ENCODE measurements at regions not wholly inside any gene's neighbourhood (a gene's known extent, or its start where the extent isn't known, plus 50 kb on each side); places are given as distances from the start of the nearest gene placed in this dataset.

DNA sequence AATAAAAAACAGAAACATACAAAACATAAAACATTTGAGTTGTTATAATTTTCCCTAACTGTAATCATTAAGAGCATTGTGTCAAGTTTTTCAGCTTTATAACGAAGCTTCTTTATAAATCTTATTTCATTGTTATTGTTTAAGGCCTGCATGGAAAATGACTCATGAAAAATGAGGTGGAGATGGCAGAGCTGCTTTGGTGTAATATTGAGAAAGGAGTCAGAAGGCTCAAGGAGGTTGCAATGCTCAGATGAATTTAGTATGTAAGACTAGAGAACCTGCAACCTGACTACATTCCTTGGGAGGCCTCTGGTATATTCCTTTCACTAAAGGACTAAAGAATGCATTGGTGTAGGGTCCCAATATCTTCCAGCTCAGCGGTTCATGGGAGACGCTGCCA lies 61.5 kb downstream of the TMEM30B start:
- peak; percentile 71 for DNase-seq
- H3K27ac ChIP-seq = peak overlapping the region; percentile 29
- H3F3A ChIP-seq (ENCODE audit: insufficient read depth) = peaks cover 25% of the 10 kb centered on the region
- TF ChIP-seq EZH2 (IDR thresholded peaks at IDR 0.05; ENCODE audit: insufficient read depth, poor library complexity, severe bottlenecking) = no peak
- TF ChIP-seq EZH2phosphoT487 (IDR thresholded peaks at IDR 0.05; ENCODE audit: insufficient read depth, low read depth) = no peak
- H3K4me2 ChIP-seq (ENCODE audit: unreplicated experiment) = peak overlapping the region; percentile 39
- no peak overlapping the region for H3K4me3 ChIP-seq
- WGBS, 2 experiments (ENCODE audit: low coverage in 1 of 2, low lambda C conversion rate in 2 of 2, missing lambda C conversion rate in 2 of 2) = 68 to 69% methylated on average over 3 of the region's 3 CpGs
- in situ Hi-C loops (cut with MboI) = no loop called here
- no peaks in the 10 kb centered on the region for H3K9me3 ChIP-seq (ENCODE audit: low read depth)
- H3K79me2 ChIP-seq (ENCODE audit: insufficient read depth) = no peaks in the 10 kb centered on the region
- H3K27me3 ChIP-seq (replicated peaks; ENCODE audit: insufficient read depth) = no peaks in the 10 kb centered on the region
- no peaks in the 10 kb centered on the region for H3K9me2 ChIP-seq (ENCODE audit: insufficient read depth)
- no peaks in the 10 kb centered on the region for H4K20me1 ChIP-seq (ENCODE audit: insufficient read depth)
- H3K4me1 ChIP-seq (ENCODE audit: insufficient read depth) = peaks cover 39% of the 10 kb centered on the region
- H2AFZ ChIP-seq = peak overlapping the region; percentile 40; the same call in 1 of the 2 replicates
- H3K36me3 ChIP-seq (ENCODE audit: low read depth) = no peaks in the 10 kb centered on the region
- no peak overlapping the region for H3K9ac ChIP-seq

GRCh38 chr14:61219256-61219655 lies 61.9 kb downstream of the TMEM30B start:
- Histone ChIP-seq H3K4me2 (ENCODE audit: unreplicated experiment) (peak overlapping the region; percentile 39), H4K20me1 (ENCODE audit: insufficient read depth) (no peaks in the 10 kb centered on the region), H3F3A (ENCODE audit: insufficient read depth) (peaks cover 29% of the 10 kb centered on the region), H3K79me2 (ENCODE audit: insufficient read depth) (no peaks in the 10 kb centered on the region), H3K4me3 (no peak overlapping the region), H3K9ac (no peak overlapping the region), H3K27ac (peak overlapping the region; percentile 29), H3K9me2 (ENCODE audit: insufficient read depth) (no peaks in the 10 kb centered on the region), H3K4me1 (ENCODE audit: insufficient read depth) (peaks cover 44% of the 10 kb centered on the region), H2AFZ (peak overlapping the region; percentile 40; the same call in 1 of the 2 replicates), H3K9me3 (ENCODE audit: low read depth) (no peaks in the 10 kb centered on the region), H3K36me3 (ENCODE audit: low read depth) (no peaks in the 10 kb centered on the region), H3K27me3 (replicated peaks; ENCODE audit: insufficient read depth) (no peaks in the 10 kb centered on the region)
- WGBS, 2 experiments (ENCODE audit: low coverage in 1 of 2, low lambda C conversion rate in 2 of 2, missing lambda C conversion rate in 2 of 2) = 22 to 33% methylated on average over 1 of the region's 1 CpG
- DNase-seq = peak; percentile 61
- TF ChIP-seq EZH2 (IDR thresholded peaks at IDR 0.05; ENCODE audit: insufficient read depth, poor library complexity, severe bottlenecking) (no peak), EZH2phosphoT487 (IDR thresholded peaks at IDR 0.05; ENCODE audit: insufficient read depth, low read depth) (no peak)
- in situ Hi-C loops (cut with MboI) = no loop called here

GRCh38 chr14:61218767-61219166 lies 62.4 kb downstream of the TMEM30B start:
- 4 to 7% methylated on average over 6 of the region's 6 CpGs for WGBS, 2 experiments (ENCODE audit: low coverage in 1 of 2, low lambda C conversion rate in 2 of 2, missing lambda C conversion rate in 2 of 2)
- H3K79me2 ChIP-seq (ENCODE audit: insufficient read depth) = no peaks in the 10 kb centered on the region
- H3K36me3 ChIP-seq (ENCODE audit: low read depth) = no peaks in the 10 kb centered on the region
- TF ChIP-seq EZH2 (IDR thresholded peaks at IDR 0.05; ENCODE audit: insufficient read depth, poor library complexity, severe bottlenecking) = no peak
- TF ChIP-seq EZH2phosphoT487 (IDR thresholded peaks at IDR 0.05; ENCODE audit: insufficient read depth, low read depth) = no peak
- in situ Hi-C loops (cut with MboI) = no loop called here
- no peaks in the 10 kb centered on the region for H3K27me3 ChIP-seq (replicated peaks; ENCODE audit: insufficient read depth)
- no peaks in the 10 kb centered on the region for H3K9me3 ChIP-seq (ENCODE audit: low read depth)
- H3F3A ChIP-seq (ENCODE audit: insufficient read depth) = peaks cover 34% of the 10 kb centered on the region
- peak overlapping the region; percentile 29; the same call in 1 of the 2 replicates for H3K27ac ChIP-seq
- peak overlapping the region; percentile 39 for H3K4me2 ChIP-seq (ENCODE audit: unreplicated experiment)
- peak overlapping the region; percentile 40; the same call in 1 of the 2 replicates for H2AFZ ChIP-seq
- no peak overlapping the region for H3K4me3 ChIP-seq
- no peak overlapping the region for H3K9ac ChIP-seq
- H3K4me1 ChIP-seq (ENCODE audit: insufficient read depth) = peaks cover 48% of the 10 kb centered on the region
- no peaks in the 10 kb centered on the region for H4K20me1 ChIP-seq (ENCODE audit: insufficient read depth)
- DNase-seq = peak; percentile 61
- no peaks in the 10 kb centered on the region for H3K9me2 ChIP-seq (ENCODE audit: insufficient read depth)

DNA sequence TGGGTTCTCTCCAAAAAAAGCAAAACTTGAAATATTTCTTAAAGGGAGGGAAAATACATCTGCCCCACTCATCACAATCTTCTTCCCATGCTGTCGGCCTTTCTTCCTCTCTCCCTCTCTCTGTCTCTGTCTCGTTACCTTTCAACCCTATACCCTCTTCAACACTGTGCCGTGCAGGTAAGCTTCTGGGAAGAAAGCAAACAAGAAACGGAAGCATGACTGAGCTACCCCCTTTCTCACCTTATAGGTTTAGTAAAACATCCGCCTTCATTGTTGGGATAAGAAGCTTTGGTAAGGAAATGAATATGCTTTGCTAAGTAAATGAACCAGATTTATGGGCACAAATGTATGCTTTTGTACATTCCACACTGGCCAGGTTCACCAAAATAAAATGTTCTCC lies 63.0 kb downstream of the TMEM30B start:
- Histone ChIP-seq H2AFZ (0 out of 2 replicates have a peak overlapping the region, but pooled peaks have one; percentile 40), H3K9me3 (ENCODE audit: low read depth) (no peaks in the 10 kb centered on the region), H3K79me2 (ENCODE audit: insufficient read depth) (no peaks in the 10 kb centered on the region), H4K20me1 (ENCODE audit: insufficient read depth) (no peaks in the 10 kb centered on the region), H3K4me3 (no peak overlapping the region), H3K4me1 (ENCODE audit: insufficient read depth) (peaks cover 55% of the 10 kb centered on the region), H3K27ac (no peak overlapping the region), H3K9me2 (ENCODE audit: insufficient read depth) (no peaks in the 10 kb centered on the region), H3F3A (ENCODE audit: insufficient read depth) (peaks cover 40% of the 10 kb centered on the region), H3K27me3 (replicated peaks; ENCODE audit: insufficient read depth) (no peaks in the 10 kb centered on the region), H3K36me3 (ENCODE audit: low read depth) (no peaks in the 10 kb centered on the region), H3K4me2 (ENCODE audit: unreplicated experiment) (peak overlapping the region; percentile 39), H3K9ac (no peak overlapping the region)
- in situ Hi-C loops (cut with MboI) = no loop called here
- TF ChIP-seq EZH2 (IDR thresholded peaks at IDR 0.05; ENCODE audit: insufficient read depth, poor library complexity, severe bottlenecking) = no peak
- no peak for TF ChIP-seq EZH2phosphoT487 (IDR thresholded peaks at IDR 0.05; ENCODE audit: insufficient read depth, low read depth)
- no peak for DNase-seq
- 93 to 95% methylated on average over 5 of the region's 5 CpGs for whole genome bisulfite sequencing, 2 experiments (ENCODE audit: low coverage in 1 of 2, low lambda C conversion rate in 2 of 2, missing lambda C conversion rate in 2 of 2)

- Histone ChIP-seq H3K4me1 (ENCODE audit: insufficient read depth) (peaks cover 61% of the 10 kb centered on the region), H3K9me3 (ENCODE audit: low read depth) (no peaks in the 10 kb centered on the region), H3K36me3 (ENCODE audit: low read depth) (no peaks in the 10 kb centered on the region), H3K4me3 (no peak overlapping the region), H3K9ac (no peak overlapping the region), H2AFZ (no peak overlapping the region), H3K9me2 (ENCODE audit: insufficient read depth) (no peaks in the 10 kb centered on the region), H3K27ac (no peak overlapping the region), H3F3A (ENCODE audit: insufficient read depth) (peaks cover 47% of the 10 kb centered on the region), H3K79me2 (ENCODE audit: insufficient read depth) (no peaks in the 10 kb centered on the region), H3K4me2 (ENCODE audit: unreplicated experiment) (no peak overlapping the region), H4K20me1 (ENCODE audit: insufficient read depth) (no peaks in the 10 kb centered on the region), H3K27me3 (replicated peaks; ENCODE audit: insufficient read depth) (no peaks in the 10 kb centered on the region)
- DNase-seq = peak; percentile 20
- in situ Hi-C loops (cut with MboI) = no loop called here
- TF ChIP-seq EZH2phosphoT487 (IDR thresholded peaks at IDR 0.05; ENCODE audit: insufficient read depth, low read depth) (no peak), EZH2 (IDR thresholded peaks at IDR 0.05; ENCODE audit: insufficient read depth, poor library complexity, severe bottlenecking) (no peak)
- WGBS, 2 experiments (ENCODE audit: low coverage in 1 of 2, low lambda C conversion rate in 2 of 2, missing lambda C conversion rate in 2 of 2) = 90 to 100% methylated on average over 2 of the region's 2 CpGs
Measured at GRCh38 chr14:61217516-61217915, 63.6 kb downstream of the TMEM30B start.

Data from GM23248 (cell line).